DND-41 (cell line): ENCODE measurements at regions not wholly inside any gene's neighbourhood (a gene's known extent, or its start where the extent isn't known, plus 50 kb on each side); places are given as distances from the start of the nearest gene placed in this dataset.
"Not testable (repeated sequence)": the region's sequence is repeated elsewhere in the genome, so short reads cannot be mapped to it uniquely, and the experiment has no call there.

Source experiments
- ATAC-seq: fragments of 200-7000 bp; cut with Tn5 transposase; 3 replicates; pipeline ENCODE4 v1.9.1; 2021; ENCODE audit warnings: low read depth; ENCODE audit not compliant: insufficient read depth
- DNase-seq: peaks from one replicate; pipeline ENCODE4 v3.0.0-alpha.2; 2020
- H2AFZ ChIP-seq: 2 replicates; pipeline ENCODE4 v1.6.0; 2012; ENCODE audit warnings: low read depth, low read length
- H3K27ac ChIP-seq: 2 replicates; pipeline ENCODE4 v1.5.1; 2012; ENCODE audit warnings: low read length, inconsistent platforms
- H3K27me3 ChIP-seq: fragments of 200-600 bp; sonication (generic); 2 replicates; pipeline ENCODE4 v1.6.0; 2012; ENCODE audit warnings: low read length, mild to moderate bottlenecking, inconsistent platforms; ENCODE audit not compliant: insufficient read depth, poor library complexity
- H3K36me3 ChIP-seq: 2 replicates; pipeline ENCODE4 v1.5.1; 2012; ENCODE audit warnings: low read length, inconsistent platforms; ENCODE audit not compliant: insufficient read depth
- H3K4me1 ChIP-seq: 2 replicates; pipeline ENCODE4 v1.5.1; 2012; ENCODE audit warnings: mild to moderate bottlenecking, low read length; ENCODE audit not compliant: insufficient read depth
- H3K4me2 ChIP-seq: 2 replicates; pipeline ENCODE4 v1.6.0; 2012; ENCODE audit warnings: mild to moderate bottlenecking, moderate library complexity, low read length, inconsistent platforms; ENCODE audit not compliant: insufficient read depth
- H3K4me3 ChIP-seq, 2 experiments: fragments of 200-600 bp in 1 of 2; shearing (Covaris generic) in 1 of 2; 2 replicates each; pipeline ENCODE4 v1.5.1; 2012 to 2016; ENCODE audit warnings: inconsistent platforms in 2 of 2, low read length in 2 of 2, mild to moderate bottlenecking in 2 of 2, low read depth in 1 of 2, moderate library complexity in 1 of 2
- H3K79me2 ChIP-seq: 2 replicates; pipeline ENCODE4 v1.6.0; 2012; ENCODE audit warnings: low read length, inconsistent platforms; ENCODE audit not compliant: insufficient read depth
- H3K9ac ChIP-seq: 2 replicates; pipeline ENCODE4 v1.6.0; 2012; ENCODE audit warnings: low read depth, mild to moderate bottlenecking, inconsistent platforms, low read length, moderate library complexity
- H3K9me3 ChIP-seq: 2 replicates; pipeline ENCODE4 v1.5.1; 2012; ENCODE audit warnings: low read length, moderate library complexity, mild to moderate bottlenecking, inconsistent platforms; ENCODE audit not compliant: insufficient read depth, severe bottlenecking
- H4K20me1 ChIP-seq: 2 replicates; pipeline ENCODE4 v1.6.0; 2012; ENCODE audit warnings: low read length; ENCODE audit not compliant: insufficient read depth
- CTCF ChIP-seq: IDR thresholded peaks from 2 replicates; pipeline ENCODE4 v1.5.1; 2012; ENCODE audit warnings: borderline replicate concordance, low read length, moderate library complexity, mild to moderate bottlenecking; ENCODE audit not compliant: poor library complexity, severe bottlenecking; ENCODE audit errors: extremely low read depth
- EZH2 ChIP-seq: IDR thresholded peaks from 3 replicates; pipeline ENCODE4 v1.6.1; 2012; ENCODE audit warnings: borderline replicate concordance, low read depth, mild to moderate bottlenecking, moderate library complexity, low read length, inconsistent platforms; ENCODE audit not compliant: severe bottlenecking

- H2AFZ ChIP-seq: no peak overlapping the region
- H3K4me1 ChIP-seq: no peaks in the 10 kb centered on the region
- no peak overlapping the region for H3K4me2 ChIP-seq
- H3K9me3 ChIP-seq: no peaks in the 10 kb centered on the region
- H3K9ac ChIP-seq: no peak overlapping the region
- H3K36me3 ChIP-seq: no peaks in the 10 kb centered on the region
- no peaks in the 10 kb centered on the region for H3K79me2 ChIP-seq
- H3K27ac ChIP-seq: no peak overlapping the region
- DNase-seq (no peak), ATAC-seq (no peak)
- no peaks in the 10 kb centered on the region for H4K20me1 ChIP-seq
- H3K27me3 ChIP-seq: no peaks in the 10 kb centered on the region
- TF ChIP-seq EZH2: no peak
- no peak for TF ChIP-seq CTCF
- H3K4me3 ChIP-seq: no peak overlapping the region
Measured at GRCh38 chr5:117131048-117131679, 556.5 kb upstream of the SEMA6A start.

GRCh38 chr5:117118499-117118898 is 543.9 kb upstream of the SEMA6A start:
- H3K4me2 ChIP-seq: no peak overlapping the region
- TF ChIP-seq EZH2: no peak
- H2AFZ ChIP-seq: no peak overlapping the region
- H3K27ac ChIP-seq: no peak overlapping the region
- ATAC-seq: no peak
- H3K36me3 ChIP-seq: no peaks in the 10 kb centered on the region
- DNase-seq: no peak
- H3K27me3 ChIP-seq: no peaks in the 10 kb centered on the region
- H3K9me3 ChIP-seq: no peaks in the 10 kb centered on the region
- no peaks in the 10 kb centered on the region for H3K79me2 ChIP-seq
- H3K9ac ChIP-seq: no peak overlapping the region
- no peaks in the 10 kb centered on the region for H4K20me1 ChIP-seq
- H3K4me1 ChIP-seq: no peaks in the 10 kb centered on the region
- no peak overlapping the region for H3K4me3 ChIP-seq

GRCh38 chr5:117117314-117117713 is 542.7 kb upstream of the SEMA6A start:
- H3K79me2 ChIP-seq, H3K27ac ChIP-seq, H2AFZ ChIP-seq, H3K27me3 ChIP-seq, H3K9me3 ChIP-seq, H4K20me1 ChIP-seq, H3K4me1 ChIP-seq, ATAC-seq, DNase-seq, H3K36me3 ChIP-seq, H3K4me2 ChIP-seq, H3K4me3 ChIP-seq, H3K9ac ChIP-seq: not testable (repeated sequence)

- Histone ChIP-seq H3K4me1 (no peaks in the 10 kb centered on the region), H2AFZ (no peak overlapping the region), H3K79me2 (no peaks in the 10 kb centered on the region), H3K27ac (no peak overlapping the region), H3K9me3 (no peaks in the 10 kb centered on the region), H3K36me3 (no peaks in the 10 kb centered on the region), H3K4me3 (no peak overlapping the region), H3K4me2 (no peak overlapping the region), H3K9ac (no peak overlapping the region), H3K27me3 (no peaks in the 10 kb centered on the region), H4K20me1 (no peaks in the 10 kb centered on the region)
- no peak for TF ChIP-seq CTCF
- no peak for TF ChIP-seq EZH2
- DNase-seq (no peak), ATAC-seq (no peak)
Measured at GRCh38 chr5:117110548-117110947, 535.9 kb upstream of the SEMA6A start.
